ENCODE measurements at regions not wholly inside any gene's neighbourhood (a gene's known extent, or its start where the extent isn't known, plus 50 kb on each side); places are given as distances from the start of the nearest gene placed in this dataset.

- TF ChIP-seq CTCF (IDR thresholded peaks at IDR 0.05): no peak
- no peak for TF ChIP-seq EZH2 (IDR thresholded peaks at IDR 0.05; ENCODE audit: borderline replicate concordance, insufficient read depth, low read depth, low read length, poor library complexity, severe bottlenecking)
These were observed 326.3 kb downstream of the KCNRG start for GRCh38 chr13:50341526-50341925.
